ENCODE measurements at regions not wholly inside any gene's neighbourhood (a gene's known extent, or its start where the extent isn't known, plus 50 kb on each side); places are given as distances from the start of the nearest gene placed in this dataset.

DNA sequence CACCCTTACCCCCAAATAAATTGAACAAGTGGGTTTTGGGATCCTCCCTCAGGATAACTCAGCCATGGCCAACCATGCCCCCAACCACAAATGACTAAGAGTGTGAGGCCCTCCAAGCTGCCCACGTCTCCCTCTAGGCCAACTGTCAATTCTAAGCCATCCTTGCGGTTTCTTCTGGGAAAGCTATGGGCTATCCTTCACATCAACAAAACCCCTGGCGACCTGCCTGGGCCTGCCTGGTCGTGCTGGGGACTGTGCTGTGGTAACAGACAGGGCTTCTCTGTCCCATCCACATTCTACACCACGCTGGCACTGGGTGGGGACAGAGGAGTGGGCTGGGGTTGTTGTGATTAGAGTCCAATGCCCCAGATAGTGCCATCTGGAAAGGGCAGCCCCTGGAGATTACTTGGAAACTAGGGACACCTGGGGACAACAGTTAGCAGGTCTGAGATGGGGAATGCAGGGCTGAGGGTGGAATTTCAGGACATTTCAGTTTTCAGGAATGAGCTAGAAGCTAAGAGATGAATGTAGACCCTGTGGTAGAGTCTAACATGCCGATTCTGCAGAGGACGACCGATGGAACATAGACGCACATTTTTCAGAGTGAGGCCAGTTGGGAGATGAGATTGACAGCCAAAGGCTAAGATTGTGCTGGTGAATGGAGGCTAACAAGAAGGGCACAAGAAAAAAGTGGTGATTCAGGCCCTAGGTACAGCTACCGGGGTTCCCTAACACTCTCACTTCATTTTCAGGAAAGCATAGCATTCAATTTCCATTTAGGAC, 131.9 kb downstream of the RASSF10 start:
- no peaks in the 10 kb centered on the region for H3K9me3 Mint-ChIP-seq
- no peak overlapping the region for H3K27ac Mint-ChIP-seq
- peaks cover 6% of the 10 kb centered on the region; the same call in 1 of the 2 replicates for H3K27me3 Mint-ChIP-seq (ENCODE audit: insufficient read depth)
- peaks cover 30% of the 10 kb centered on the region for H3K4me1 Mint-ChIP-seq (ENCODE audit: low read depth)
- no peaks in the 10 kb centered on the region for H3K36me3 Mint-ChIP-seq (ENCODE audit: low read depth)
- TF ChIP-seq, protein P1, sequence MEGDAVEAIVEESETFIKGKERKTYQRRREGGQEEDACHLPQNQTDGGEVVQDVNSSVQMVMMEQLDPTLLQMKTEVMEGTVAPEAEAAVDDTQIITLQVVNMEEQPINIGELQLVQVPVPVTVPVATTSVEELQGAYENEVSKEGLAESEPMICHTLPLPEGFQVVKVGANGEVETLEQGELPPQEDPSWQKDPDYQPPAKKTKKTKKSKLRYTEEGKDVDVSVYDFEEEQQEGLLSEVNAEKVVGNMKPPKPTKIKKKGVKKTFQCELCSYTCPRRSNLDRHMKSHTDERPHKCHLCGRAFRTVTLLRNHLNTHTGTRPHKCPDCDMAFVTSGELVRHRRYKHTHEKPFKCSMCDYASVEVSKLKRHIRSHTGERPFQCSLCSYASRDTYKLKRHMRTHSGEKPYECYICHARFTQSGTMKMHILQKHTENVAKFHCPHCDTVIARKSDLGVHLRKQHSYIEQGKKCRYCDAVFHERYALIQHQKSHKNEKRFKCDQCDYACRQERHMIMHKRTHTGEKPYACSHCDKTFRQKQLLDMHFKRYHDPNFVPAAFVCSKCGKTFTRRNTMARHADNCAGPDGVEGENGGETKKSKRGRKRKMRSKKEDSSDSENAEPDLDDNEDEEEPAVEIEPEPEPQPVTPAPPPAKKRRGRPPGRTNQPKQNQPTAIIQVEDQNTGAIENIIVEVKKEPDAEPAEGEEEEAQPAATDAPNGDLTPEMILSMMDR (IDR thresholded peaks at IDR 0.05), result no peak
- no peak overlapping the region for H3K4me3 Mint-ChIP-seq
- DNase-seq, result no peak

DNA sequence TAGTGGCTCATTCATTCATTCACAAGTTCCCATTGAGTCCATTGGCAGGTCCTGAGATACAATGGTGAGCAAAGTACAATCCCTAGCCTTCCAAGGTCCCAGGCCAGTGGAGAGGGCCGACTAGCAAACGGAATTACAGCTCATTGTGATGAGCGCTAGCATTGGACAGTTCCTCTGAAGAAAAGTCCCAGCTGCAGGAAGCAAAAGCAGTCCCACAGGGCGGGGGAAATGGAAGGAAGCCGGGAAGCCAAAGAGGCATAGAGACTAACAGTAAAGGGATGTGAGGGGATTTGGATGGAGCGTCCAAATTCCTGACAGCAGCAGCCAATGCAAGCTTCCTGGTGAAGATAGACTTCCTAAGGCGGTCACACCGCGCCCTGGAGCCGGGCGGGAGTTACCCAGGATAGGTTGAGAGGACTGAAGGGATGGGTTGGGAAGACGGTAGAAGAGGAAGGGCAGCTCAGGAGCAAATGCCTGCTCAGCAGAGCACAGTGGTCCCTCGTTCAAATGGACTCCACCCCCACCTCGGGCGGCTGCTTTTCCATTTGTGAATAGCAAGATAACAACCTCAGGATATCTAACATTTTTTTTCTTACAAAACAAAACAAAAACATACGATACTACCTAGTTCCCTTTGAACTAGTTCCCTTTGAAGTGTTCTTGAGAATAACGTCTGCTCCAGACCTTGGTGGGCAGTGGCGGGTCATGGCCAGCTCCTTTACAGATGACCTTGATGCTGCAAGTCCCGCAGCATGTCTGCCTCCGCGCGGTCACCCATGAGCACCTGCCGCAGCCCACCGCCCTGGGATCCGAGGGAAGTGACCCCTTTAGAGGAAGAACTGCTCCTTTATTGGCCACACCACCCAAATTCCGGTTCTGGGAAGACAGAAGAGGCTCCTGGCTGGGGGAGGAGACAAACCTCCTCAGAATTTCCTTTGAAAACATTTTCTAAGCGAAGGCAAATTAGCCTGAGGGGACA, 132.9 kb downstream of the RASSF10 start:
- no peak overlapping the region for H3K27ac Mint-ChIP-seq

DNA sequence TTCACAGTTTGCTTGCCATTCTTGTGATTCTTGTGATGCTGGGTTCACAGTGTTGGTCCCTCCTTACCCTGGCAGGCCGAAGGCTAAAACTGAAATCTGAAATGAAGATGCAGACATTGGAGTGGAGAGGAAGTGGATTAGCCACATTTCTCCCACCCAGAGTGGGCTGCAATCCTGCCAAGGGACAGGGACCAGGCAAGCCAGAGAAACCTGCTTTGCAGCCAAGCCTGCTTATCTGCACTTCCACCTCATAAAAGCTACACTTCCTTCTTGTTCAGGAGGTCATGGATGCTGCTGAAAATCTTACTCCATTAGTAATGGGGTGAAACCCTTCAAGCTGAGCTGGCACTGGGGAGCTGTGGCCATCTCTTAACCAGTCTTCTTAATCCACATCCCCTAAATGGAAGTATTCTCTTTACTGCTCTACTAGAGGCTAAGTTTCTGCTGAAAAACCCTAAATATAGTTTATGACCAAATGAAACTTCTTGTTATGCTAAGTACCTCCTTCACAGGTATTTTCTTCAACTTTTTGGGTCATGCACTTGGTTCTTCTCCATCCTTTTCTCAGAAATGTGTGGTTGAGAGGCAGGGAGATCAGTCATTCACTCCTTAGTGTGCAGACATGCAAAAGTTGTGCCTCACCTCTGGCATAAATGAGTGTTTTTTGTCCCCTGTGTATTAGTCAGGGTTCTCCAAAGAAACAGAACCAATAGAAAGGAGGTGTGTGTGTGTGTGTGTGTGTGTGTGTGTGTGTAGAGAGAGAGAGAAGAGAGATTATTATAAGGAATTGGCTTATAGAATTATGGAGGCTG, 133.9 kb upstream of the BMAL1 start:
- no peak for DNase-seq
- no peak overlapping the region for H3K4me3 Mint-ChIP-seq
- H3K4me1 Mint-ChIP-seq (ENCODE audit: low read depth), result peaks cover 12% of the 10 kb centered on the region
- peaks cover 6% of the 10 kb centered on the region; the same call in 1 of the 2 replicates for H3K27me3 Mint-ChIP-seq (ENCODE audit: insufficient read depth)
- H3K36me3 Mint-ChIP-seq (ENCODE audit: low read depth), result no peaks in the 10 kb centered on the region
- no peak overlapping the region for H3K27ac Mint-ChIP-seq
- TF ChIP-seq, protein P1 (IDR thresholded peaks at IDR 0.05), result no peak
- no peaks in the 10 kb centered on the region for H3K9me3 Mint-ChIP-seq

More for the DNA sequence above, 132.9 kb downstream of the RASSF10 start:
- TF ChIP-seq, protein P1 (IDR thresholded peaks at IDR 0.05), result no peak
- no peaks in the 10 kb centered on the region for H3K9me3 Mint-ChIP-seq
- peaks cover 26% of the 10 kb centered on the region for H3K4me1 Mint-ChIP-seq (ENCODE audit: low read depth)
- H3K36me3 Mint-ChIP-seq (ENCODE audit: low read depth), result no peaks in the 10 kb centered on the region
- no peak overlapping the region for H3K4me3 Mint-ChIP-seq
- DNase-seq, result no peak
- peaks cover 6% of the 10 kb centered on the region; the same call in 1 of the 2 replicates for H3K27me3 Mint-ChIP-seq (ENCODE audit: insufficient read depth)

DNA sequence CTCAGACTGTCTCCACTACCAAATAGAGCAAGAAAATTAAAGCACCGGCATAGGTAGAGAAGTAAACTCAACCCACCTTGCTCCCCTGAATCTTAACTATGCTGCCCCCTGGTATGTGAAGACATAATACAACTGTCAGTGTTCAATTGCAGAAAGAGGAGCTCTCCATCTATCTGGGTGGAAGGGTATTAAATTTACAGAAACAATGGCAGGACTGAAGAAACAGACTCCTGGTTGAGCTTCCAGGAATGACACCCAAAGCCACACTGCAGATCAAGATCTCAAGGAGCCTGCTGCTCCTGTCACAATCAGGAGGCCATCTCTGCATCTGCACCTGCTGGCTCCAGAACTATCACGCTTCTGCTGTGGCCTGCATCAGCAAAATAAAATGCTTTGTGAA, 132.1 kb upstream of the BMAL1 start:
- TF ChIP-seq, protein P1 (IDR thresholded peaks at IDR 0.05), result peak; percentile 18; the same call in 1 of the 2 replicates
- H3K4me3 Mint-ChIP-seq, result no peak overlapping the region
- no peaks in the 10 kb centered on the region for H3K36me3 Mint-ChIP-seq (ENCODE audit: low read depth)
- DNase-seq, result no peak
- peaks cover 6% of the 10 kb centered on the region; the same call in 1 of the 2 replicates for H3K27me3 Mint-ChIP-seq (ENCODE audit: insufficient read depth)
- no peak overlapping the region for H3K27ac Mint-ChIP-seq
- no peaks in the 10 kb centered on the region for H3K9me3 Mint-ChIP-seq
- peaks cover 5% of the 10 kb centered on the region for H3K4me1 Mint-ChIP-seq (ENCODE audit: low read depth)

DNA sequence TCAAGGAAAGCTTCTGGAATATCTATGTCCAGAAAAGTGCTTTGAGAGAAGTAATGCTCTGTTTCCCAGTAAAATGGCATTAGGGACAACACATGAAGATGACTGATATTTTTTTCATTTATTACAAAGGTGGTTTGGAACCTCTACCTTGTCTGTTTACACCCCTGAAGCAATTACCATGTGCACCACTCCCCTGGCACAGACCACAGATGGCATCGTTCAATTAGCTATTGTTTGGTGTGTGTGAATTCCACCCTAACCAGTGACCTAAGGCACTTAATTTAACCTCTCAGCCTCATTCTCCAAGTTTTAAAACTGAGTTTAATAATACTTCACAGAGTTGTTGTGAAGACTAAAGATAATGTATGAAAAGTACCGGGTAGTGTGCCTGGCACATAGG, 127.6 kb upstream of the BMAL1 start:
- peaks cover 2% of the 10 kb centered on the region for H3K27me3 Mint-ChIP-seq (ENCODE audit: insufficient read depth)
- H3K27ac Mint-ChIP-seq, result no peak overlapping the region
- TF ChIP-seq, protein P1 (IDR thresholded peaks at IDR 0.05), result no peak
- no peak overlapping the region for H3K4me3 Mint-ChIP-seq
- no peaks in the 10 kb centered on the region for H3K4me1 Mint-ChIP-seq (ENCODE audit: low read depth)
- H3K36me3 Mint-ChIP-seq (ENCODE audit: low read depth), result no peaks in the 10 kb centered on the region
- no peak for DNase-seq
- H3K9me3 Mint-ChIP-seq, result no peaks in the 10 kb centered on the region

Data from HFFc6 (cell line).